GM12878 (cell line): ENCODE measurements at regions not wholly inside any gene's neighbourhood (a gene's known extent, or its start where the extent isn't known, plus 50 kb on each side); places are given as distances from the start of the nearest gene placed in this dataset.

Experiments used
- ATAC-seq: fragments of 200-7000 bp; cut with Tn5 transposase; 3 replicates; pipeline ENCODE4 v1.9.1; 2020; ENCODE audit warnings: mild to moderate bottlenecking, moderate library complexity
- BruUV-seq: library from RNA; stranded (reverse); fragments of 400-500 nt; replicated peaks from 2 replicates; lab custom pipeline; 2021; lab: Mats Ljungman, UMichigan
- CTCF ChIA-PET: fragments of 300-600 bp; sonication (Branson Sonifier 250); formaldehyde crosslinking; extraction: SDS; loops from one replicate; lab custom pipeline; 2021; ENCODE audit warnings: inconsistent platforms; lab: Yijun Ruan, JAX
- POLR2A ChIA-PET: fragments of 350-600 bp; formaldehyde crosslinking; extraction: SDS; loops from one replicate; lab custom pipeline; 2021; ENCODE audit warnings: inconsistent platforms; lab: Charles Lee
- RAD21 ChIA-PET: fragments of 300-600 bp; sonication (Branson Sonifier 250); formaldehyde crosslinking; loops from one replicate; lab custom pipeline; 2023; ENCODE audit warnings: antibody characterized with exemption; ENCODE audit not compliant: unreplicated experiment; lab: Charles Lee
- SMC1A ChIA-PET: fragments of 300-600 bp; sonication (Branson Sonifier 250); formaldehyde crosslinking; loops from one replicate; lab custom pipeline; 2023; ENCODE audit not compliant: unreplicated experiment, uncharacterized antibody; lab: Charles Lee
- DNase-seq: peaks from one replicate; pipeline ENCODE4 v3.0.0-alpha.2; 2011; ENCODE audit warnings: low read depth, low spot score
- FAIRE-seq: peaks from 3 replicates; lab custom pipeline; 2011; peaks lifted over from hg19 to GRCh38; lab: Jason Lieb, UNC
- H2AFZ ChIP-seq: 2 replicates; pipeline ENCODE4 v1.6.0; 2011; ENCODE audit warnings: low read depth, low read length, control low read depth; ENCODE audit not compliant: control insufficient read depth
- H3K27ac ChIP-seq: 2 replicates; pipeline ENCODE4 v1.5.1; 2011; ENCODE audit warnings: control low read depth; ENCODE audit not compliant: control insufficient read depth, insufficient read depth
- H3K27me3 ChIP-seq, 2 experiments: replicated peaks in 1 of 2; 2 replicates each; pipeline versions ENCODE4 v1.6.0 to v1.6.1; 2011; ENCODE audit warnings: low read length in 1 of 2; ENCODE audit not compliant: control insufficient read depth in 2 of 2, insufficient read depth in 2 of 2
- H3K36me3 ChIP-seq, 2 experiments: 2 replicates each; pipeline ENCODE4 v1.5.1; 2011; ENCODE audit warnings: low read length in 1 of 2; ENCODE audit not compliant: control insufficient read depth in 2 of 2, insufficient read depth in 2 of 2
- H3K4me1 ChIP-seq: 2 replicates; pipeline ENCODE4 v1.6.1; 2011; ENCODE audit warnings: mild to moderate bottlenecking, low read length, moderate library complexity, mixed read lengths; ENCODE audit not compliant: control insufficient read depth, insufficient read depth
- H3K4me2 ChIP-seq: 2 replicates; pipeline ENCODE4 v1.6.0; 2011; ENCODE audit warnings: control low read depth; ENCODE audit not compliant: control insufficient read depth, insufficient read depth
- H3K4me3 ChIP-seq: fragments of 200-600 bp; sonication (generic); 2 replicates; pipeline ENCODE4 v1.5.1; 2016
- H3K79me2 ChIP-seq: 2 replicates; pipeline ENCODE4 v1.6.0; 2011; ENCODE audit warnings: low read length; ENCODE audit not compliant: control insufficient read depth, insufficient read depth
- H3K9ac ChIP-seq: 2 replicates; pipeline ENCODE4 v1.8.0; 2011; ENCODE audit warnings: low read length, control low read depth, mixed read lengths; ENCODE audit not compliant: control insufficient read depth, insufficient read depth
- H3K9me3 ChIP-seq: replicated peaks from 3 replicates; pipeline ENCODE4 v1.5.1; 2011; ENCODE audit warnings: mild to moderate bottlenecking, low read length; ENCODE audit not compliant: control insufficient read depth, insufficient read depth
- H4K20me1 ChIP-seq: 2 replicates; pipeline ENCODE4 v1.6.0; 2011; ENCODE audit not compliant: control insufficient read depth, insufficient read depth
- ETV6 ChIP-seq, 2 experiments: fragments of 450-650 bp in 1 of 2; IDR thresholded peaks in 1 of 2; conservative IDR thresholded peaks in 1 of 2; 2 replicates each; pipeline ENCODE4 v1.6.1; 2014; ENCODE audit warnings: antibody characterized with exemption in 1 of 2, borderline replicate concordance in 1 of 2, low read depth in 1 of 2, mild to moderate bottlenecking in 1 of 2, moderate library complexity in 1 of 2
- GATAD2B ChIP-seq: fragments of 450-650 bp; conservative IDR thresholded peaks from 2 replicates; pipeline ENCODE4 v1.6.1; 2017; ENCODE audit warnings: low read depth, mild to moderate bottlenecking, moderate library complexity
- MYB ChIP-seq: fragments of 150-350 bp; IDR thresholded peaks from 2 replicates; pipeline ENCODE4 v1.6.1; 2014; ENCODE audit warnings: mild to moderate bottlenecking, low read depth, low read length, borderline replicate concordance
- NR2C2 ChIP-seq: IDR thresholded peaks from 2 replicates; pipeline ENCODE4 v1.6.1; 2011; ENCODE audit warnings: borderline replicate concordance, low read depth; ENCODE audit not compliant: control insufficient read depth, insufficient read length
- RB1 ChIP-seq: fragments of 450-650 bp; formaldehyde crosslinking; IDR thresholded peaks from 2 replicates; pipeline ENCODE4 v1.6.1; 2017; ENCODE audit warnings: mild to moderate bottlenecking, borderline replicate concordance
- REST ChIP-seq: IDR thresholded peaks from 2 replicates; pipeline ENCODE4 v1.6.1; 2012; ENCODE audit warnings: mild to moderate bottlenecking, low read depth, low read length
- SUPT20H ChIP-seq: IDR thresholded peaks from 2 replicates; pipeline ENCODE4 v1.6.1; 2011; ENCODE audit warnings: low read depth, mild to moderate bottlenecking, low read length, moderate library complexity, borderline replicate concordance; ENCODE audit not compliant: control insufficient read depth
- SUZ12 ChIP-seq: fragments of 200-600 bp; sonication (generic); IDR thresholded peaks from one replicate; pipeline ENCODE4 v1.6.1; 2018; ENCODE audit warnings: antibody characterized with exemption, mild to moderate bottlenecking; ENCODE audit not compliant: unreplicated experiment
- WRNIP1 ChIP-seq: IDR thresholded peaks from 2 replicates; pipeline ENCODE4 v1.6.1; 2011; ENCODE audit warnings: low read depth, low read length, improper control_type of control experiment, borderline replicate concordance
- ZNF274 ChIP-seq: IDR thresholded peaks from one replicate; pipeline ENCODE4 v1.8.0; 2011; ENCODE audit not compliant: insufficient read length, insufficient read depth
- WGBS: methylation state at CpG from one replicate; pipeline ENCODE4 v1.1.6; 2016; ENCODE audit warnings: low lambda C conversion rate; ENCODE audit not compliant: insufficient replicate concordance, insufficient coverage; ENCODE audit errors: missing lambda C conversion rate; 5-methylcytosine and 5-hydroxymethylcytosine counted together
- in situ Hi-C: fragments of 300-500 bp; cut with MboI; formaldehyde crosslinking; loops from 9 replicates; pipeline ENCODE4 v1.14.3; 2018; ENCODE audit warnings: mixed read lengths
- intact Hi-C: fragments of 100-400 bp; cut with micrococcal nuclease; formaldehyde crosslinking; loops from one replicate; pipeline ENCODE4 v1.14.2; 2022; ENCODE audit not compliant: unreplicated experiment
- TF ChIP-seq, protein P1 (sequence below): fragments of 450-650 bp; IDR thresholded peaks from 2 replicates; pipeline ENCODE4 v1.6.1; 2017; ENCODE audit warnings: mild to moderate bottlenecking, low read depth, inconsistent platforms; ENCODE audit not compliant: poor library complexity, severe bottlenecking
- TF ChIP-seq, protein P2 (sequence below): IDR thresholded peaks from 2 replicates; pipeline ENCODE4 v1.6.1; 2012; ENCODE audit warnings: low read length, inconsistent platforms

GRCh38 chr7:114342431-114343179 is 72.0 kb upstream of the FOXP2 start:
- H4K20me1 ChIP-seq, result no peaks in the 10 kb centered on the region
- no peak overlapping the region for H3K9ac ChIP-seq
- TF ChIP-seq MYB, result no peak
- TF ChIP-seq SUPT20H, result no peak
- TF ChIP-seq ETV6 (conservative IDR thresholded peaks at IDR 0.05 in 1 of 2, IDR thresholded peaks at IDR 0.05 in 1 of 2; ENCODE audit: borderline replicate concordance in 1 of 2, low read depth in 1 of 2), result no peak
- TF ChIP-seq REST, result no peak
- no peak for TF ChIP-seq ZNF274
- TF ChIP-seq RB1, result no peak
- TF ChIP-seq GATAD2B, result no peak
- TF ChIP-seq SUZ12, result no peak
- TF ChIP-seq, protein P1, sequence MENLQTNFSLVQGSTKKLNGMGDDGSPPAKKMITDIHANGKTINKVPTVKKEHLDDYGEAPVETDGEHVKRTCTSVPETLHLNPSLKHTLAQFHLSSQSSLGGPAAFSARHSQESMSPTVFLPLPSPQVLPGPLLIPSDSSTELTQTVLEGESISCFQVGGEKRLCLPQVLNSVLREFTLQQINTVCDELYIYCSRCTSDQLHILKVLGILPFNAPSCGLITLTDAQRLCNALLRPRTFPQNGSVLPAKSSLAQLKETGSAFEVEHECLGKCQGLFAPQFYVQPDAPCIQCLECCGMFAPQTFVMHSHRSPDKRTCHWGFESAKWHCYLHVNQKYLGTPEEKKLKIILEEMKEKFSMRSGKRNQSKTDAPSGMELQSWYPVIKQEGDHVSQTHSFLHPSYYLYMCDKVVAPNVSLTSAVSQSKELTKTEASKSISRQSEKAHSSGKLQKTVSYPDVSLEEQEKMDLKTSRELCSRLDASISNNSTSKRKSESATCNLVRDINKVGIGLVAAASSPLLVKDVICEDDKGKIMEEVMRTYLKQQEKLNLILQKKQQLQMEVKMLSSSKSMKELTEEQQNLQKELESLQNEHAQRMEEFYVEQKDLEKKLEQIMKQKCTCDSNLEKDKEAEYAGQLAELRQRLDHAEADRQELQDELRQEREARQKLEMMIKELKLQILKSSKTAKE, result no peak
- no peak for TF ChIP-seq NR2C2
- no peak for TF ChIP-seq WRNIP1
- TF ChIP-seq, protein P2, sequence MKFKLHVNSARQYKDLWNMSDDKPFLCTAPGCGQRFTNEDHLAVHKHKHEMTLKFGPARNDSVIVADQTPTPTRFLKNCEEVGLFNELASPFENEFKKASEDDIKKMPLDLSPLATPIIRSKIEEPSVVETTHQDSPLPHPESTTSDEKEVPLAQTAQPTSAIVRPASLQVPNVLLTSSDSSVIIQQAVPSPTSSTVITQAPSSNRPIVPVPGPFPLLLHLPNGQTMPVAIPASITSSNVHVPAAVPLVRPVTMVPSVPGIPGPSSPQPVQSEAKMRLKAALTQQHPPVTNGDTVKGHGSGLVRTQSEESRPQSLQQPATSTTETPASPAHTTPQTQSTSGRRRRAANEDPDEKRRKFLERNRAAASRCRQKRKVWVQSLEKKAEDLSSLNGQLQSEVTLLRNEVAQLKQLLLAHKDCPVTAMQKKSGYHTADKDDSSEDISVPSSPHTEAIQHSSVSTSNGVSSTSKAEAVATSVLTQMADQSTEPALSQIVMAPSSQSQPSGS, result no peak
- no peaks in the 10 kb centered on the region for H3K9me3 ChIP-seq
- 0% methylated on average over 1 of the region's 1 CpG for WGBS
- SMC1A ChIA-PET, result interaction anchor here (1.4 kb wide), 1 partner anchor 11 kb away, joined by 3 read pairs; no protein-coding TSS in a partner anchor
- no peaks in the 10 kb centered on the region for H3K36me3 ChIP-seq
- in situ Hi-C loops (no loop called here), intact Hi-C loops (no loop called here)
- CTCF ChIA-PET, result no interaction called here
- no peak overlapping the region for H3K4me3 ChIP-seq
- H3K4me2 ChIP-seq, result no peak overlapping the region
- RAD21 ChIA-PET, result no interaction called here
- ATAC-seq (no peak), DNase-seq (no peak), FAIRE-seq (no peak)
- no peaks in the 10 kb centered on the region for H3K27me3 ChIP-seq
- no peak overlapping the region for H3K27ac ChIP-seq
- no peaks in the 10 kb centered on the region for H3K79me2 ChIP-seq
- no peak overlapping the region for H2AFZ ChIP-seq
- POLR2A ChIA-PET, result no interaction called here
- no peaks in the 10 kb centered on the region for H3K4me1 ChIP-seq
- no TSS peak for BruUV-seq
